Lower leg skin (tissue), 4 donors: ENCODE measurements at regions not wholly inside any gene's neighbourhood (a gene's known extent, or its start where the extent isn't known, plus 50 kb on each side); places are given as distances from the start of the nearest gene placed in this dataset.

Source experiments
- DNase-seq, 2 donors: peaks; one replicate each; pipeline ENCODE4 v3.0.0-alpha.2; 2019; ENCODE audit warnings: low spot score in 2 of 2
- H3K4me3 ChIP-seq: fragments of 200-600 bp; sonication (generic); 2 replicates; pipeline ENCODE4 v1.5.1; 2017; ENCODE audit warnings: mild to moderate bottlenecking, low read depth; ENCODE audit not compliant: poor library complexity, severe bottlenecking
- CTCF ChIP-seq, 3 donors: fragments of 450-650 bp; IDR thresholded peaks; one replicate each; pipeline ENCODE4 v1.5.1; 2016; ENCODE audit warnings: antibody characterized with exemption in 3 of 3, mild to moderate bottlenecking in 3 of 3, moderate library complexity in 2 of 3
- POLR2A ChIP-seq, 2 donors: fragments of 450-650 bp; IDR thresholded peaks; one replicate each; pipeline ENCODE4 v1.6.1; 2016 to 2017; ENCODE audit warnings: antibody characterized with exemption in 2 of 2, mild to moderate bottlenecking in 1 of 2, moderate library complexity in 1 of 2
- WGBS, 2 donors: methylation state at CpG; one replicate each; pipeline ENCODE4 v1.1.5; 2018; 5-methylcytosine and 5-hydroxymethylcytosine counted together
- intact Hi-C: fragments of 100-400 bp; cut with DNase I; formaldehyde crosslinking; loops from one replicate; pipeline ENCODE4 v1.15.0; 2023; ENCODE audit warnings: low total_unique reads

- TF ChIP-seq CTCF (IDR thresholded peaks at IDR 0.05) (no peak), POLR2A (IDR thresholded peaks at IDR 0.05) (no peak)
- 71 to 75% methylated on average over 2 of the region's 2 CpGs for WGBS, 2 donors
- intact Hi-C loops: no loop called here
- no peak for DNase-seq
- no peak overlapping the region for H3K4me3 ChIP-seq
Measured at GRCh38 chr9:11016081-11016480, 403.3 kb upstream of the PTPRD start.

- H3K4me3 ChIP-seq: no peak overlapping the region
- WGBS, 2 donors: 36 to 44% methylated on average over 2 of the region's 2 CpGs
- DNase-seq: no peak
- intact Hi-C loops: no loop called here
- TF ChIP-seq CTCF (IDR thresholded peaks at IDR 0.05) (no peak), POLR2A (IDR thresholded peaks at IDR 0.05) (no peak)
Measured at GRCh38 chr9:11023201-11023600, 410.4 kb upstream of the PTPRD start.

GRCh38 chr9:11025775-11026174 lies 413.0 kb upstream of the PTPRD start:
- WGBS, 2 donors: 97 to 100% methylated on average over 2 of the region's 2 CpGs
- no peak for TF ChIP-seq CTCF (IDR thresholded peaks at IDR 0.05)
- no peak for TF ChIP-seq POLR2A (IDR thresholded peaks at IDR 0.05)
- no peak overlapping the region for H3K4me3 ChIP-seq
- no peak for DNase-seq
- intact Hi-C loops: no loop called here

GRCh38 chr9:11038366-11038765 lies 425.6 kb upstream of the PTPRD start:
- WGBS, 2 donors: 63 to 70% methylated on average over 7 of the region's 7 CpGs
- no peak for DNase-seq
- intact Hi-C loops: no loop called here
- H3K4me3 ChIP-seq: no peak overlapping the region
- TF ChIP-seq CTCF (IDR thresholded peaks at IDR 0.05) (no peak), POLR2A (IDR thresholded peaks at IDR 0.05) (no peak)

- WGBS, 2 donors: 77 to 80% methylated on average over 5 of the region's 5 CpGs
- no peak for DNase-seq
- H3K4me3 ChIP-seq: no peak overlapping the region
- intact Hi-C loops: no loop called here
- no peak for TF ChIP-seq POLR2A (IDR thresholded peaks at IDR 0.05)
- no peak for TF ChIP-seq CTCF (IDR thresholded peaks at IDR 0.05)
Measured at GRCh38 chr9:11039006-11039405, 426.2 kb upstream of the PTPRD start.

- 75 to 82% methylated on average over 2 of the region's 2 CpGs for WGBS, 2 donors
- H3K4me3 ChIP-seq: no peak overlapping the region
- DNase-seq: no peak
- intact Hi-C loops: no loop called here
- TF ChIP-seq CTCF (IDR thresholded peaks at IDR 0.05) (no peak), POLR2A (IDR thresholded peaks at IDR 0.05) (no peak)
Measured at GRCh38 chr9:11045589-11045988, 432.8 kb upstream of the PTPRD start.
